ENCODE measurements at regions not wholly inside any gene's neighbourhood (a gene's known extent, or its start where the extent isn't known, plus 50 kb on each side); places are given as distances from the start of the nearest gene placed in this dataset.

GRCh38 chr10:44184633-44185314, 200.1 kb downstream of the CXCL12 start:
- H3K27me3 ChIP-seq = no peaks in the 10 kb centered on the region
- DNase-seq = no peak
- no peaks in the 10 kb centered on the region for H3K9me3 ChIP-seq
- TF ChIP-seq CTCF (IDR thresholded peaks at IDR 0.05) = no peak
- TF ChIP-seq POLR2A (IDR thresholded peaks at IDR 0.05) = no peak
- H3K4me3 ChIP-seq = no peak overlapping the region
- no peaks in the 10 kb centered on the region for H3K4me1 ChIP-seq
- 92 to 99% methylated on average over 7 of the region's 7 CpGs for WGBS, 2 donors
- no peaks in the 10 kb centered on the region for H3K36me3 ChIP-seq (ENCODE audit: low read depth, missing control alignments)
- no peak overlapping the region for H3K27ac ChIP-seq
- intact Hi-C loops (cut with DNase I; ENCODE audit: low total_unique reads) = no loop called here

- DNase-seq = no peak
- intact Hi-C loops (cut with DNase I; ENCODE audit: low total_unique reads) = no loop called here
- Histone ChIP-seq H3K36me3 (ENCODE audit: low read depth, missing control alignments) (no peaks in the 10 kb centered on the region), H3K4me1 (no peaks in the 10 kb centered on the region), H3K27me3 (no peaks in the 10 kb centered on the region), H3K9me3 (no peaks in the 10 kb centered on the region), H3K4me3 (no peak overlapping the region), H3K27ac (no peak overlapping the region)
- TF ChIP-seq CTCF (IDR thresholded peaks at IDR 0.05) (no peak), POLR2A (IDR thresholded peaks at IDR 0.05) (no peak)
- 83 to 89% methylated on average over 8 of the region's 8 CpGs for WGBS, 2 donors
These were observed 200.9 kb downstream of the CXCL12 start for GRCh38 chr10:44183667-44184632.

- Histone ChIP-seq H3K27ac (no peak overlapping the region), H3K36me3 (ENCODE audit: low read depth, missing control alignments) (no peaks in the 10 kb centered on the region)
These were observed 202.0 kb downstream of the CXCL12 start for GRCh38 chr10:44182909-44183308.

GRCh38 chr10:44180321-44181168, 204.4 kb downstream of the CXCL12 start:
- no peak overlapping the region for H3K27ac ChIP-seq
- intact Hi-C loops (cut with DNase I; ENCODE audit: low total_unique reads) = no loop called here
- H3K4me3 ChIP-seq = no peak overlapping the region
- no peaks in the 10 kb centered on the region for H3K36me3 ChIP-seq (ENCODE audit: low read depth, missing control alignments)
- no peaks in the 10 kb centered on the region for H3K9me3 ChIP-seq
- no peak for DNase-seq
- H3K4me1 ChIP-seq = no peaks in the 10 kb centered on the region
- WGBS, 2 donors = 86 to 91% methylated on average over 10 of the region's 10 CpGs
- no peaks in the 10 kb centered on the region for H3K27me3 ChIP-seq
- TF ChIP-seq POLR2A (IDR thresholded peaks at IDR 0.05) = no peak
- TF ChIP-seq CTCF (IDR thresholded peaks at IDR 0.05) = no peak

More at GRCh38 chr10:44182909-44183308, 202.0 kb downstream of the CXCL12 start:
- H3K4me1 ChIP-seq = no peaks in the 10 kb centered on the region
- H3K27me3 ChIP-seq = no peaks in the 10 kb centered on the region
- 58 to 65% methylated on average over 2 of the region's 2 CpGs for WGBS, 2 donors
- intact Hi-C loops (cut with DNase I; ENCODE audit: low total_unique reads) = no loop called here
- H3K4me3 ChIP-seq = no peak overlapping the region
- no peaks in the 10 kb centered on the region for H3K9me3 ChIP-seq
- DNase-seq = no peak
- TF ChIP-seq CTCF (IDR thresholded peaks at IDR 0.05) (no peak), POLR2A (IDR thresholded peaks at IDR 0.05) (no peak)
